RWPE2 (cell line): ENCODE measurements at regions not wholly inside any gene's neighbourhood (a gene's known extent, or its start where the extent isn't known, plus 50 kb on each side); places are given as distances from the start of the nearest gene placed in this dataset.

Experiments used
- ATAC-seq: fragments of 200-7000 bp; cut with Tn5 transposase; 3 replicates; pipeline ENCODE4 v1.9.1; 2021; ENCODE audit warnings: low read depth
- DNase-seq: peaks from one replicate; pipeline ENCODE4 v3.0.0-alpha.2; 2020; ENCODE audit warnings: low spot score
- H3K27ac ChIP-seq: fragments of 450-650 bp; 2 replicates; pipeline ENCODE4 v1.5.1; 2017; ENCODE audit warnings: mild to moderate bottlenecking; ENCODE audit not compliant: poor library complexity, severe bottlenecking
- H3K27me3 ChIP-seq: fragments of 250-450 bp; sonication (Bioruptor Pico); 2 replicates; pipeline ENCODE4 v1.5.1; 2021; ENCODE audit warnings: mild to moderate bottlenecking, moderate library complexity; ENCODE audit not compliant: insufficient read depth, poor library complexity, severe bottlenecking
- H3K36me3 ChIP-seq: fragments of 250-450 bp; sonication (Bioruptor Pico); 2 replicates; pipeline ENCODE4 v1.5.1; 2020; ENCODE audit warnings: low read depth, mild to moderate bottlenecking, moderate library complexity
- H3K4me1 ChIP-seq: fragments of 250-450 bp; sonication (Bioruptor Pico); 2 replicates; pipeline ENCODE4 v1.5.1; 2021; ENCODE audit warnings: mild to moderate bottlenecking, moderate library complexity; ENCODE audit not compliant: insufficient read depth, poor library complexity, severe bottlenecking
- H3K4me3 ChIP-seq: fragments of 250-450 bp; sonication (Bioruptor Pico); 2 replicates; pipeline ENCODE4 v1.5.1; 2021; ENCODE audit warnings: mild to moderate bottlenecking, moderate library complexity; ENCODE audit not compliant: severe bottlenecking
- H3K9me3 ChIP-seq: fragments of 250-450 bp; sonication (Bioruptor Pico); 2 replicates; pipeline ENCODE4 v1.5.1; 2021; ENCODE audit warnings: mild to moderate bottlenecking, moderate library complexity; ENCODE audit not compliant: severe bottlenecking
- TF ChIP-seq, protein P1 (sequence below): fragments of 450-650 bp; IDR thresholded peaks from one replicate; pipeline ENCODE4 v1.5.1; 2017; ENCODE audit warnings: mild to moderate bottlenecking, moderate library complexity; ENCODE audit not compliant: poor library complexity, severe bottlenecking

DNA sequence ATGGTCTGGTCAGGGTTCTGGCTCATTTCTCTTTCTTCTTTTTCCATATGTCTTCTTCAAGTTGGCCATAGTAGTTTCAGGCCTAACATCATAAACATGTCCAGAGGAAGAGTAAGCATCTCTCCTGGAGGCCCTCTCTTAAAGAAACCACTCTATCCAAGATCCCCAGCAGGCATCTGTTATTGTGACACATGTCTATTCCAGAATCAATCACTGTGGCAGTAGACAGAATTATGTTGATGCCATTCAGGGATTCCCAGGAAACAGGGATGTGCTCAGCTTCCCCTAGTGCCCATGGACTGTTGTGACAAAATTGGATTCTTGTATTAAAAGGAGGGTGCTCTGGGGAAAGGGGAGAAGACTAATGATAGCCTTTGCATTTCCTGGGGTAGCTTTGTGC, 224.0 kb downstream of the HNRNPD start:
- Histone ChIP-seq H3K4me3 (no peak overlapping the region), H3K36me3 (no peaks in the 10 kb centered on the region), H3K4me1 (no peaks in the 10 kb centered on the region), H3K27ac (no peak overlapping the region), H3K9me3 (no peaks in the 10 kb centered on the region), H3K27me3 (no peaks in the 10 kb centered on the region)
- DNase-seq (no peak), ATAC-seq (no peak)
- TF ChIP-seq, protein P1, sequence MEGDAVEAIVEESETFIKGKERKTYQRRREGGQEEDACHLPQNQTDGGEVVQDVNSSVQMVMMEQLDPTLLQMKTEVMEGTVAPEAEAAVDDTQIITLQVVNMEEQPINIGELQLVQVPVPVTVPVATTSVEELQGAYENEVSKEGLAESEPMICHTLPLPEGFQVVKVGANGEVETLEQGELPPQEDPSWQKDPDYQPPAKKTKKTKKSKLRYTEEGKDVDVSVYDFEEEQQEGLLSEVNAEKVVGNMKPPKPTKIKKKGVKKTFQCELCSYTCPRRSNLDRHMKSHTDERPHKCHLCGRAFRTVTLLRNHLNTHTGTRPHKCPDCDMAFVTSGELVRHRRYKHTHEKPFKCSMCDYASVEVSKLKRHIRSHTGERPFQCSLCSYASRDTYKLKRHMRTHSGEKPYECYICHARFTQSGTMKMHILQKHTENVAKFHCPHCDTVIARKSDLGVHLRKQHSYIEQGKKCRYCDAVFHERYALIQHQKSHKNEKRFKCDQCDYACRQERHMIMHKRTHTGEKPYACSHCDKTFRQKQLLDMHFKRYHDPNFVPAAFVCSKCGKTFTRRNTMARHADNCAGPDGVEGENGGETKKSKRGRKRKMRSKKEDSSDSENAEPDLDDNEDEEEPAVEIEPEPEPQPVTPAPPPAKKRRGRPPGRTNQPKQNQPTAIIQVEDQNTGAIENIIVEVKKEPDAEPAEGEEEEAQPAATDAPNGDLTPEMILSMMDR = no peak

DNA sequence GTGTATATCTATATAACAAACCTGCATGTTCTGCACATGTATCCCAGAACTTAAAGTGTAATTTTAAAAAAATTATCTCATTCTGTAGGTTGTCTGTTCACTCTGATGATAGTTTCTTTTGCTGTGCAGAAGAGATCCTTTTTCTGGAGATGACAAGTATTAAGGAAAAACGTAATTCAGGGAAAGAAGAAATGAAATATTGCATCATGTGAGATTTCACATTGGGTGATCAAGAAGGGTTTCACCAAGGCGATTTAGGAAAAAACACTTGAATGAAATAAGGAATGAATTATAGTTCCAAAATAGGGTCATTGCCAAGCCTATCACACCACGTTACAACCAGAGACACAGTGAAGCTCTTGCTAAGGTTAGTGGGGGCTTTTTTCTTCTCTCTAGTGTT, 227.9 kb downstream of the HNRNPD start:
- no peaks in the 10 kb centered on the region for H3K27me3 ChIP-seq
- H3K27ac ChIP-seq = no peak overlapping the region
- TF ChIP-seq, protein P1 = no peak
- H3K4me3 ChIP-seq = no peak overlapping the region
- H3K9me3 ChIP-seq = no peaks in the 10 kb centered on the region
- H3K4me1 ChIP-seq = no peaks in the 10 kb centered on the region
- ATAC-seq (no peak), DNase-seq (no peak)
- no peaks in the 10 kb centered on the region for H3K36me3 ChIP-seq

GRCh38 chr4:82140422-82140821, 233.4 kb downstream of the HNRNPD start:
- H3K4me3 ChIP-seq = no peak overlapping the region
- no peaks in the 10 kb centered on the region for H3K27me3 ChIP-seq
- no peaks in the 10 kb centered on the region for H3K9me3 ChIP-seq
- no peak overlapping the region for H3K27ac ChIP-seq
- no peaks in the 10 kb centered on the region for H3K4me1 ChIP-seq
- DNase-seq (no peak), ATAC-seq (no peak)
- TF ChIP-seq, protein P1 = no peak
- no peaks in the 10 kb centered on the region for H3K36me3 ChIP-seq

- Histone ChIP-seq H3K27me3 (no peaks in the 10 kb centered on the region), H3K4me1 (no peaks in the 10 kb centered on the region), H3K36me3 (no peaks in the 10 kb centered on the region), H3K27ac (no peak overlapping the region), H3K4me3 (no peak overlapping the region), H3K9me3 (no peaks in the 10 kb centered on the region)
- no peak for ATAC-seq
- DNase-seq = no peak
- TF ChIP-seq, protein P1 = no peak
These were observed 234.5 kb downstream of the HNRNPD start for GRCh38 chr4:82139287-82139686.

GRCh38 chr4:82138374-82138773, 235.4 kb downstream of the HNRNPD start:
- Histone ChIP-seq H3K27me3 (no peaks in the 10 kb centered on the region), H3K36me3 (no peaks in the 10 kb centered on the region), H3K4me3 (no peak overlapping the region), H3K4me1 (no peaks in the 10 kb centered on the region), H3K9me3 (no peaks in the 10 kb centered on the region), H3K27ac (no peak overlapping the region)
- TF ChIP-seq, protein P1 = no peak
- ATAC-seq (0 out of 3 replicates have a peak, but pooled peaks have one; percentile 12), DNase-seq (no peak)
